ENCODE measurements at regions not wholly inside any gene's neighbourhood (a gene's known extent, or its start where the extent isn't known, plus 50 kb on each side); places are given as distances from the start of the nearest gene placed in this dataset.

- TF ChIP-seq, protein P1, sequence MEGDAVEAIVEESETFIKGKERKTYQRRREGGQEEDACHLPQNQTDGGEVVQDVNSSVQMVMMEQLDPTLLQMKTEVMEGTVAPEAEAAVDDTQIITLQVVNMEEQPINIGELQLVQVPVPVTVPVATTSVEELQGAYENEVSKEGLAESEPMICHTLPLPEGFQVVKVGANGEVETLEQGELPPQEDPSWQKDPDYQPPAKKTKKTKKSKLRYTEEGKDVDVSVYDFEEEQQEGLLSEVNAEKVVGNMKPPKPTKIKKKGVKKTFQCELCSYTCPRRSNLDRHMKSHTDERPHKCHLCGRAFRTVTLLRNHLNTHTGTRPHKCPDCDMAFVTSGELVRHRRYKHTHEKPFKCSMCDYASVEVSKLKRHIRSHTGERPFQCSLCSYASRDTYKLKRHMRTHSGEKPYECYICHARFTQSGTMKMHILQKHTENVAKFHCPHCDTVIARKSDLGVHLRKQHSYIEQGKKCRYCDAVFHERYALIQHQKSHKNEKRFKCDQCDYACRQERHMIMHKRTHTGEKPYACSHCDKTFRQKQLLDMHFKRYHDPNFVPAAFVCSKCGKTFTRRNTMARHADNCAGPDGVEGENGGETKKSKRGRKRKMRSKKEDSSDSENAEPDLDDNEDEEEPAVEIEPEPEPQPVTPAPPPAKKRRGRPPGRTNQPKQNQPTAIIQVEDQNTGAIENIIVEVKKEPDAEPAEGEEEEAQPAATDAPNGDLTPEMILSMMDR (IDR thresholded peaks at IDR 0.05), result no peak
- no peak for TF ChIP-seq POLR2A (IDR thresholded peaks at IDR 0.05)
- H3K9me3 ChIP-seq, result no peaks in the 10 kb centered on the region
- no peaks in the 10 kb centered on the region for H3K4me1 ChIP-seq
- H3K27ac ChIP-seq, result no peak overlapping the region
- intact Hi-C loops (cut with DNase I; ENCODE audit: low total_unique reads), result no loop called here
- DNase-seq, result no peak
- no peaks in the 10 kb centered on the region for H3K27me3 ChIP-seq
- no peaks in the 10 kb centered on the region for H3K36me3 ChIP-seq (ENCODE audit: low read depth, missing control alignments)
- H3K4me3 ChIP-seq, result no peak overlapping the region
- WGBS, 2 donors, result 70 to 74% methylated on average over 2 of the region's 2 CpGs
Measured at GRCh38 chr6:71446057-71446456, 157.4 kb downstream of the OGFRL1 start.

- Histone ChIP-seq H3K4me3 (no peak overlapping the region), H3K9me3 (no peaks in the 10 kb centered on the region), H3K36me3 (ENCODE audit: low read depth, missing control alignments) (no peaks in the 10 kb centered on the region), H3K27me3 (no peaks in the 10 kb centered on the region), H3K27ac (no peak overlapping the region), H3K4me1 (no peaks in the 10 kb centered on the region)
- intact Hi-C loops (cut with DNase I; ENCODE audit: low total_unique reads), result no loop called here
- TF ChIP-seq POLR2A (IDR thresholded peaks at IDR 0.05), result no peak
- TF ChIP-seq, protein P1 (IDR thresholded peaks at IDR 0.05), result no peak
- no peak for DNase-seq
- WGBS, 2 donors, result 88 to 93% methylated on average over 4 of the region's 4 CpGs
Measured at GRCh38 chr6:71446470-71446869, 157.9 kb downstream of the OGFRL1 start.

DNA sequence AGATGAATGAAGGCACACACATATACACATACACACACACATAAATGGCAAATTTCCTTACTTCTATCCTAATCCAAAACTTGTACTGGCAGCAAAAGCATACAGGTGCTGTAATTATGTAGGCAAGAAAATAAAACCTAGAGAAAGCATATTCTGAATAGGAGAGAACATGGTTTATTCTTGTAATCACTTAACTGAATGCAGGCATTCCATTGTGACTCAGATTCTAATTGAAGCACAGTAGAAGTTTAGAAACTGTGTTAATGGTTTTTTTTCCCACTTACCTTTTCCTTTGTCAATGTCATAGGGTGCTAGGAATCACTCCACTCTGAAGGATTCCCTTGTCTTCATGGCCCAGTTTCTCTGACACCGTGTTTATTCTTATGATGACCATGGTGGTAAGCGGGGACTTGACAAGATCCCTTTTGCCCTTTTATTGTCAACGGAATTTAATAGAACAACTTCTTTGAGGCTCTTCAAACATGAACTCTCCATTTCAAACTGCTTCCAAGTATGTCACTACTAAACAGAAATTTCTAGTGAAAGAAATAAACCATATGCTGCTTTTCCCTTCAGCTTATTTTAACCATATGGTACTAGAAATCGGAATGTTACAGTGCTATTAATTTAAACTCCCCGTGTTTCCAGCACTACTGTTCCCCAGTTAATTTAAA is 164.2 kb downstream of the OGFRL1 start:
- Histone ChIP-seq H3K27me3 (no peaks in the 10 kb centered on the region), H3K27ac (no peak overlapping the region), H3K36me3 (ENCODE audit: low read depth, missing control alignments) (no peaks in the 10 kb centered on the region), H3K4me3 (no peak overlapping the region), H3K9me3 (no peaks in the 10 kb centered on the region), H3K4me1 (no peaks in the 10 kb centered on the region)
- intact Hi-C loops (cut with DNase I; ENCODE audit: low total_unique reads), result no loop called here
- no peak for DNase-seq
- WGBS, 2 donors, result 63 to 72% methylated on average over 5 of the region's 5 CpGs
- TF ChIP-seq POLR2A (IDR thresholded peaks at IDR 0.05), result no peak
- TF ChIP-seq, protein P1 (IDR thresholded peaks at IDR 0.05), result no peak

DNA sequence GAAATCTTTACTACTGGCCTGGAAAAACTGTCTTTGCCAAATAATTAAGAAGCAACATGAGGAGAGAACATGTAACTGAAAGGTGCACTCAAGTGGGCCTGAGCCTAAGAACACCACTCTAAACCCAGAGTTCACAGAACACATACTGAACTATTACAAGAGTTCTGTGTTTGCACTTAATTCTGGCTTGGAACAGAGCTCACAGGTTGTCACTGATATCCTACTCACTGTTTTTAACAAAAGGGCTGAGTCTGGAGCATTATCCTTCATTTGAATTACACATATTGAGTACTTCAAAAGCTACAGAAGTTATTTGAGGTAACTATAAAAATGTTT is 164.7 kb downstream of the OGFRL1 start:
- no peaks in the 10 kb centered on the region for H3K4me1 ChIP-seq
- no peak for DNase-seq
- no peak overlapping the region for H3K27ac ChIP-seq
- H3K9me3 ChIP-seq, result no peaks in the 10 kb centered on the region
- H3K4me3 ChIP-seq, result no peak overlapping the region
- H3K36me3 ChIP-seq (ENCODE audit: low read depth, missing control alignments), result no peaks in the 10 kb centered on the region
- intact Hi-C loops (cut with DNase I; ENCODE audit: low total_unique reads), result no loop called here
- TF ChIP-seq, protein P1 (IDR thresholded peaks at IDR 0.05), result no peak
- no peak for TF ChIP-seq POLR2A (IDR thresholded peaks at IDR 0.05)
- no peaks in the 10 kb centered on the region for H3K27me3 ChIP-seq

DNA sequence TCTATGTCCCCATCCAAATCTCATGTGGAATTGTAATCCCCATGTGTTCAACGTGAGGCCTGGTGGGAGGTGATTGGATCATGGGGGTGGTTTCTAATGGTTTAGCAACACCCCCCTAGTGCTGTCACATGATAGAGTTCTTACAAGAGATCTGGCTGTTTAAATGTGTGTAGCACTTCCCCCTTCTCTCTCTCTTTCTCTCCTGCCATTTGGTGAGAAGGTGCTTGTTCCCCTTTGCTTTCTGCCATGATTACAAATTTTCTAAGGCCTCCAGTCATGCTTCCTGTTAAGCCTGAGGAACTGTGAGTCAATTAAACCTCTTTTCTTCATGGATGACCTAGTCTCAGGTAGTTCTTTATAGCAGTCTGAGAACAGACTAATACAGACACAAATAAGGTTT is 165.4 kb downstream of the OGFRL1 start:
- Histone ChIP-seq H3K4me1 (no peaks in the 10 kb centered on the region), H3K27me3 (no peaks in the 10 kb centered on the region), H3K27ac (no peak overlapping the region), H3K9me3 (no peaks in the 10 kb centered on the region), H3K4me3 (no peak overlapping the region), H3K36me3 (ENCODE audit: low read depth, missing control alignments) (no peaks in the 10 kb centered on the region)
- no peak for DNase-seq
- intact Hi-C loops (cut with DNase I; ENCODE audit: low total_unique reads), result no loop called here
- TF ChIP-seq POLR2A (IDR thresholded peaks at IDR 0.05), result no peak
- TF ChIP-seq, protein P1 (IDR thresholded peaks at IDR 0.05), result no peak
- 60 to 78% methylated on average over 1 of the region's 1 CpG for WGBS, 2 donors

Data from testis (tissue), 2 donors.